B cell (primary cell): ENCODE measurements at regions not wholly inside any gene's neighbourhood (a gene's known extent, or its start where the extent isn't known, plus 50 kb on each side); places are given as distances from the start of the nearest gene placed in this dataset.

Experiments used
- ATAC-seq: fragments of 200-7000 bp; cut with Tn5 transposase; one replicate; pipeline ENCODE4 v1.10.0; 2021; ENCODE audit warnings: low read depth, mild to moderate bottlenecking, moderate number of reproducible peaks, moderate library complexity
- CTCF ChIA-PET: fragments of 350-600 bp; sonication (Branson Sonifier 250); formaldehyde crosslinking; loops from one replicate; lab custom pipeline; 2021; ENCODE audit warnings: antibody characterized with exemption, inconsistent platforms; lab: Charles Lee
- POLR2A ChIA-PET: fragments of 350-600 bp; sonication (Branson Sonifier 250); formaldehyde crosslinking; loops from one replicate; lab custom pipeline; 2021; ENCODE audit warnings: antibody characterized with exemption; lab: Charles Lee
- DNase-seq: peaks from one replicate; pipeline ENCODE4 v3.0.0; 2013
- H2AFZ ChIP-seq: 2 replicates; pipeline ENCODE4 v1.6.1; 2012; ENCODE audit warnings: mild to moderate bottlenecking, low read depth, low read length; ENCODE audit not compliant: insufficient read depth, poor library complexity, severe bottlenecking
- H3K27ac ChIP-seq, 2 donors: 1 replicate in 1 of 2; 2 replicates in 1 of 2; pipeline ENCODE4 v1.5.1; 2012 to 2013; ENCODE audit warnings: low read length in 2 of 2, mild to moderate bottlenecking in 2 of 2, moderate library complexity in 1 of 2
- H3K27me3 ChIP-seq, 4 experiments: fragments of 200-600 bp in 1 of 4; sonication (generic) in 1 of 4; replicated peaks in 1 of 4; 1 replicate in 2 of 4; 2 replicates in 2 of 4; pipeline versions ENCODE4 v1.6.1 to v1.7.0; 2013 to 2016; ENCODE audit warnings: low read length in 3 of 4, mild to moderate bottlenecking in 2 of 4, mixed read lengths in 1 of 4, moderate library complexity in 1 of 4; ENCODE audit not compliant: insufficient read depth in 4 of 4, control insufficient read depth in 3 of 4; ENCODE audit errors: control extremely low read depth in 1 of 4
- H3K36me3 ChIP-seq, 2 experiments: replicated peaks in 1 of 2; 1 replicate in 1 of 2; 2 replicates in 1 of 2; pipeline versions ENCODE4 v1.6.1 to v1.7.1; 2013; ENCODE audit warnings: low read length in 1 of 2; ENCODE audit not compliant: insufficient read depth in 2 of 2, control insufficient read depth in 1 of 2; ENCODE audit errors: control extremely low read depth in 1 of 2, extremely low read depth in 1 of 2
- H3K4me1 ChIP-seq, 2 donors: fragments of 200-600 bp in 1 of 2; sonication (generic) in 1 of 2; 1 replicate in 1 of 2; 2 replicates in 1 of 2; pipeline versions ENCODE4 v1.5.1 to v1.6.1; 2013 to 2017; ENCODE audit warnings: low read length in 2 of 2; ENCODE audit not compliant: control insufficient read depth in 2 of 2, insufficient read depth in 2 of 2
- H3K4me2 ChIP-seq: replicated peaks from 2 replicates; pipeline ENCODE3; 2012; ENCODE audit warnings: mild to moderate bottlenecking, low read depth, low read length; ENCODE audit not compliant: poor library complexity, severe bottlenecking
- H3K4me3 ChIP-seq, 5 experiments: fragments of 200-600 bp in 1 of 5; sonication (generic) in 1 of 5; 1 replicate in 3 of 5; 2 replicates in 2 of 5; pipeline versions ENCODE4 v1.5.1 to v1.7.0; 2011 to 2016; ENCODE audit warnings: low read length in 4 of 5, mild to moderate bottlenecking in 4 of 5, low read depth in 2 of 5, control low read depth in 1 of 5, moderate library complexity in 1 of 5; ENCODE audit not compliant: insufficient read depth in 1 of 5; ENCODE audit errors: control extremely low read depth in 1 of 5, extremely low read depth in 1 of 5
- H3K79me2 ChIP-seq: fragments of 200-600 bp; sonication (generic); one replicate; pipeline ENCODE4 v1.6.0; 2016; ENCODE audit warnings: low read length; ENCODE audit not compliant: control insufficient read depth, insufficient read depth
- H3K9ac ChIP-seq: fragments of 200-600 bp; sonication (generic); 2 replicates; pipeline ENCODE4 v1.6.1; 2017; ENCODE audit warnings: mild to moderate bottlenecking, low read length, moderate library complexity
- H3K9me3 ChIP-seq, 3 donors: one replicate each; pipeline versions ENCODE4 v1.6.1 to v1.7.1; 2013; ENCODE audit warnings: low read length in 2 of 3; ENCODE audit not compliant: control insufficient read depth in 2 of 3, insufficient read depth in 1 of 3; ENCODE audit errors: control extremely low read depth in 1 of 3
- H4K20me1 ChIP-seq: 2 replicates; pipeline ENCODE4 v1.6.0; 2012; ENCODE audit warnings: mild to moderate bottlenecking, low read length; ENCODE audit not compliant: insufficient read depth, control insufficient read depth, poor library complexity, severe bottlenecking
- H3K27ac Mint-ChIP-seq: one replicate; pipeline ENCODE4 v1.8.0; 2021; ENCODE audit warnings: mixed read lengths
- H3K27me3 Mint-ChIP-seq: one replicate; pipeline ENCODE4 v1.8.0; 2021; ENCODE audit warnings: mixed read lengths
- H3K4me1 Mint-ChIP-seq: one replicate; pipeline ENCODE4 v1.8.0; 2021; ENCODE audit warnings: mixed read lengths
- H3K4me3 Mint-ChIP-seq: one replicate; pipeline ENCODE4 v1.8.0; 2021; ENCODE audit warnings: mixed read lengths
- H3K9me3 Mint-ChIP-seq: one replicate; pipeline ENCODE4 v1.8.0; 2022; ENCODE audit warnings: mixed read lengths; ENCODE audit not compliant: insufficient read depth
- EZH2 ChIP-seq: IDR thresholded peaks from 2 replicates; pipeline ENCODE4 v1.6.1; 2012; ENCODE audit warnings: borderline replicate concordance, low read depth, mild to moderate bottlenecking, moderate library complexity, low read length; ENCODE audit not compliant: insufficient read depth, poor library complexity, severe bottlenecking
- WGBS: methylation state at CpG from one replicate; pipeline ENCODE4 v1.1.5; 2013; ENCODE audit warnings: missing lambda C conversion rate; ENCODE audit not compliant: insufficient coverage; 5-methylcytosine and 5-hydroxymethylcytosine counted together
- intact Hi-C: fragments of 100-400 bp; cut with micrococcal nuclease; formaldehyde crosslinking; loops from one replicate; pipeline ENCODE4 v1.10.0; 2022
- TF ChIP-seq, protein P1 (sequence below): fragments of 200-600 bp; IDR thresholded peaks from one replicate; pipeline ENCODE4 v1.8.0; 2022; ENCODE audit warnings: antibody characterized with exemption, mild to moderate bottlenecking

DNA sequence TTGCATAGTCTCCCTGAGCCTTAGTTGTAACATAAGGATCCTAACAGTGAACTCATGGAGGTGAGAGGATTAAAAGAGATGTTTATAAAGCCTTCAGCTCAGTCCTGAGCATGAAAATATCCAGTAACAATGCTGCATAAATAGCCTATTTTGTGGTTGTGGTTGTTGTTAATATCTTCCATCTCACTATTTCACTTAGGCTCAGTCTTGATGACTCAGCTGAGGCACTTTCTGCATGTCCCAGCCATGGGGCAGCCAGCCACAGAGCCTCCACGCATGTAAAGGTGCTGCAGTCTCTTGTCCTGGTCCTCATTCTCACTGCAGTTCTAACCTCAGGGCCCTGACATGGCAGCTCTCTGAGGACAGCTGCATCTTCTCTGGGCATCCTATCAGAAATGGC, 218.8 kb upstream of the PKDCC start:
- H3K9me3 Mint-ChIP-seq, result no peaks in the 10 kb centered on the region
- H3K4me1 ChIP-seq, result no peaks in the 10 kb centered on the region
- H3K4me2 ChIP-seq, result no peak overlapping the region
- H3K36me3 ChIP-seq, result no peaks in the 10 kb centered on the region
- no peak for ATAC-seq
- no peak overlapping the region for H2AFZ ChIP-seq
- no peak overlapping the region for H3K4me3 ChIP-seq
- peaks cover 0 to 4% (median 0%) of the 10 kb centered on the region in 3 donors for H3K9me3 ChIP-seq
- H3K9ac ChIP-seq, result no peak overlapping the region
- H3K4me1 Mint-ChIP-seq, result no peaks in the 10 kb centered on the region
- DNase-seq, result no peak
- peaks cover 36% of the 10 kb centered on the region for H3K27me3 Mint-ChIP-seq
- H4K20me1 ChIP-seq, result no peaks in the 10 kb centered on the region
- H3K4me3 Mint-ChIP-seq, result no peak overlapping the region
- ChIA-PET POLR2A (no interaction called here), CTCF (no interaction called here)
- whole genome bisulfite sequencing, result 67% methylated on average over 1 of the region's 1 CpG
- peaks cover 0 to 11% (median 5%) of the 10 kb centered on the region in 4 experiments for H3K27me3 ChIP-seq
- no peak overlapping the region for H3K27ac Mint-ChIP-seq
- TF ChIP-seq, protein P1, sequence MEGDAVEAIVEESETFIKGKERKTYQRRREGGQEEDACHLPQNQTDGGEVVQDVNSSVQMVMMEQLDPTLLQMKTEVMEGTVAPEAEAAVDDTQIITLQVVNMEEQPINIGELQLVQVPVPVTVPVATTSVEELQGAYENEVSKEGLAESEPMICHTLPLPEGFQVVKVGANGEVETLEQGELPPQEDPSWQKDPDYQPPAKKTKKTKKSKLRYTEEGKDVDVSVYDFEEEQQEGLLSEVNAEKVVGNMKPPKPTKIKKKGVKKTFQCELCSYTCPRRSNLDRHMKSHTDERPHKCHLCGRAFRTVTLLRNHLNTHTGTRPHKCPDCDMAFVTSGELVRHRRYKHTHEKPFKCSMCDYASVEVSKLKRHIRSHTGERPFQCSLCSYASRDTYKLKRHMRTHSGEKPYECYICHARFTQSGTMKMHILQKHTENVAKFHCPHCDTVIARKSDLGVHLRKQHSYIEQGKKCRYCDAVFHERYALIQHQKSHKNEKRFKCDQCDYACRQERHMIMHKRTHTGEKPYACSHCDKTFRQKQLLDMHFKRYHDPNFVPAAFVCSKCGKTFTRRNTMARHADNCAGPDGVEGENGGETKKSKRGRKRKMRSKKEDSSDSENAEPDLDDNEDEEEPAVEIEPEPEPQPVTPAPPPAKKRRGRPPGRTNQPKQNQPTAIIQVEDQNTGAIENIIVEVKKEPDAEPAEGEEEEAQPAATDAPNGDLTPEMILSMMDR, result no peak
- no peak for TF ChIP-seq EZH2
- H3K79me2 ChIP-seq, result no peaks in the 10 kb centered on the region
- intact Hi-C loops, result no loop called here
- no peak overlapping the region for H3K27ac ChIP-seq

DNA sequence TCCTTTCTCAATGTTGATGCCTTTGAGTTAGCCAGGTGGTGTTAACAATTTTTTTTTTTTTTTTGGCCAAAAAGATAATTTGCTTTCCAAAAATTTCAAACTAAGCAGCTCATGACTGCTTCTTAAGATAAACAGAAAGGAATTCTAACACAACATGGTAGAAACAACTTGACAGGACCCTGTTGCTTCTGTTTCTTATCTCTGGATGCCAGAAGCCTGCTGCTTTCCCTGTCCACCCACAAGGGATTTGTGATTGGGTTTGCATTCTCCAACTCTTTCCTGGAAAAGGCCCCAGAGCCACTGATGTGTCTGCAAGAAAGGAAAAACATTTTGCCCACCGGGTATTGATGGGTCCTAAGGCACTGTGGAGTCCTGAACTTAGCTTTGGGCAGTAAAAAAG, 217.2 kb upstream of the PKDCC start:
- ChIA-PET POLR2A (no interaction called here), CTCF (interaction anchor here (0.7 kb wide), 1 partner anchor 109 kb away, joined by 4 read pairs; no protein-coding TSS in a partner anchor)
- Histone ChIP-seq H2AFZ (no peak overlapping the region), H4K20me1 (no peaks in the 10 kb centered on the region), H3K4me2 (no peak overlapping the region), H3K9me3 (no peaks in the 10 kb centered on the region), H3K4me3 (no peak overlapping the region), H3K79me2 (no peaks in the 10 kb centered on the region), H3K9ac (no peak overlapping the region), H3K36me3 (no peaks in the 10 kb centered on the region), H3K27me3 (peaks cover 0 to 11% (median 5%) of the 10 kb centered on the region in 4 experiments), H3K27ac (no peak overlapping the region), H3K4me1 (no peaks in the 10 kb centered on the region)
- TF ChIP-seq, protein P1, result no peak
- no peak for TF ChIP-seq EZH2
- Mint-ChIP-seq H3K4me1 (no peaks in the 10 kb centered on the region), H3K9me3 (no peaks in the 10 kb centered on the region), H3K4me3 (no peak overlapping the region), H3K27ac (no peak overlapping the region), H3K27me3 (peaks cover 49% of the 10 kb centered on the region)
- DNase-seq (no peak), ATAC-seq (no peak)
- intact Hi-C loops, result no loop called here
- 17% methylated on average over 1 of the region's 1 CpG for WGBS
